ENCODE measurements at regions not wholly inside any gene's neighbourhood (a gene's known extent, or its start where the extent isn't known, plus 50 kb on each side); places are given as distances from the start of the nearest gene placed in this dataset.

GRCh38 chr11:15418921-15419320 lies 304.2 kb downstream of the INSC start:
- Histone ChIP-seq H3K4me2 (ENCODE audit: low read depth, low read length, poor library complexity, severe bottlenecking) (no peak overlapping the region), H3K9me3 (ENCODE audit: insufficient read depth, low read depth, low read length) (no peaks in the 10 kb centered on the region), H3K4me3 (ENCODE audit: low read length, poor library complexity, severe bottlenecking) (no peak overlapping the region), H4K20me1 (ENCODE audit: insufficient read depth, low read length, poor library complexity, severe bottlenecking) (no peaks in the 10 kb centered on the region), H3K27me3 (ENCODE audit: insufficient read depth, low read length, poor library complexity, severe bottlenecking) (no peaks in the 10 kb centered on the region), H3K4me1 (ENCODE audit: insufficient read depth, low read length, poor library complexity, severe bottlenecking) (no peaks in the 10 kb centered on the region), H3K36me3 (ENCODE audit: insufficient read depth, low read length) (no peaks in the 10 kb centered on the region), H2AFZ (ENCODE audit: low read length) (no peak overlapping the region), H3K9me2 (replicated peaks; ENCODE audit: low read depth, low read length) (no peaks in the 10 kb centered on the region), H3K79me2 (ENCODE audit: insufficient read depth, low read length) (no peaks in the 10 kb centered on the region), H3K9ac (ENCODE audit: low read depth, low read length, poor library complexity, severe bottlenecking) (no peak overlapping the region), H3F3A (ENCODE audit: low read depth) (no peaks in the 10 kb centered on the region)
- TF ChIP-seq EZH2phosphoT487 (IDR thresholded peaks at IDR 0.05; ENCODE audit: borderline replicate concordance): no peak
- no peak for TF ChIP-seq CTCF (conservative IDR thresholded peaks at IDR 0.05; ENCODE audit: low read length)

GRCh38 chr11:15419696-15420095 lies 305.0 kb downstream of the INSC start:
- H3K79me2 ChIP-seq (ENCODE audit: insufficient read depth, low read length): no peaks in the 10 kb centered on the region
- no peaks in the 10 kb centered on the region for H3K9me3 ChIP-seq (ENCODE audit: insufficient read depth, low read depth, low read length)
- no peaks in the 10 kb centered on the region for H3K27me3 ChIP-seq (ENCODE audit: insufficient read depth, low read length, poor library complexity, severe bottlenecking)
- H3F3A ChIP-seq (ENCODE audit: low read depth): no peaks in the 10 kb centered on the region
- H3K36me3 ChIP-seq (ENCODE audit: insufficient read depth, low read length): no peaks in the 10 kb centered on the region
- H3K4me1 ChIP-seq (ENCODE audit: insufficient read depth, low read length, poor library complexity, severe bottlenecking): no peaks in the 10 kb centered on the region
- no peak overlapping the region for H3K4me3 ChIP-seq (ENCODE audit: low read length, poor library complexity, severe bottlenecking)
- TF ChIP-seq CTCF (conservative IDR thresholded peaks at IDR 0.05; ENCODE audit: low read length) (no peak), EZH2phosphoT487 (IDR thresholded peaks at IDR 0.05; ENCODE audit: borderline replicate concordance) (no peak)
- H3K4me2 ChIP-seq (ENCODE audit: low read depth, low read length, poor library complexity, severe bottlenecking): no peak overlapping the region
- no peaks in the 10 kb centered on the region for H3K9me2 ChIP-seq (replicated peaks; ENCODE audit: low read depth, low read length)
- H3K9ac ChIP-seq (ENCODE audit: low read depth, low read length, poor library complexity, severe bottlenecking): no peak overlapping the region
- H4K20me1 ChIP-seq (ENCODE audit: insufficient read depth, low read length, poor library complexity, severe bottlenecking): no peaks in the 10 kb centered on the region
- no peak overlapping the region for H2AFZ ChIP-seq (ENCODE audit: low read length)

- H3K4me3 ChIP-seq (ENCODE audit: low read length, poor library complexity, severe bottlenecking): no peak overlapping the region
- no peak overlapping the region for H3K9ac ChIP-seq (ENCODE audit: low read depth, low read length, poor library complexity, severe bottlenecking)
- no peak overlapping the region for H2AFZ ChIP-seq (ENCODE audit: low read length)
- no peak for TF ChIP-seq EZH2phosphoT487 (IDR thresholded peaks at IDR 0.05; ENCODE audit: borderline replicate concordance)
- no peaks in the 10 kb centered on the region for H3K27me3 ChIP-seq (ENCODE audit: insufficient read depth, low read length, poor library complexity, severe bottlenecking)
- H3K4me2 ChIP-seq (ENCODE audit: low read depth, low read length, poor library complexity, severe bottlenecking): no peak overlapping the region
- H3K9me2 ChIP-seq (replicated peaks; ENCODE audit: low read depth, low read length): no peaks in the 10 kb centered on the region
- no peaks in the 10 kb centered on the region for H3F3A ChIP-seq (ENCODE audit: low read depth)
- no peaks in the 10 kb centered on the region for H3K4me1 ChIP-seq (ENCODE audit: insufficient read depth, low read length, poor library complexity, severe bottlenecking)
- no peaks in the 10 kb centered on the region for H3K79me2 ChIP-seq (ENCODE audit: insufficient read depth, low read length)
- no peaks in the 10 kb centered on the region for H3K9me3 ChIP-seq (ENCODE audit: insufficient read depth, low read depth, low read length)
- no peaks in the 10 kb centered on the region for H4K20me1 ChIP-seq (ENCODE audit: insufficient read depth, low read length, poor library complexity, severe bottlenecking)
- H3K36me3 ChIP-seq (ENCODE audit: insufficient read depth, low read length): no peaks in the 10 kb centered on the region
Observed at GRCh38 chr11:15430381-15430780, 315.7 kb downstream of the INSC start.

- H4K20me1 ChIP-seq (ENCODE audit: insufficient read depth, low read length, poor library complexity, severe bottlenecking): no peaks in the 10 kb centered on the region
Observed at GRCh38 chr11:15434529-15434928, 319.8 kb downstream of the INSC start.

More at GRCh38 chr11:15434529-15434928, 319.8 kb downstream of the INSC start:
- no peak overlapping the region for H3K9ac ChIP-seq (ENCODE audit: low read depth, low read length, poor library complexity, severe bottlenecking)
- H3F3A ChIP-seq (ENCODE audit: low read depth): no peaks in the 10 kb centered on the region
- TF ChIP-seq CTCF (conservative IDR thresholded peaks at IDR 0.05; ENCODE audit: low read length): no peak
- TF ChIP-seq EZH2phosphoT487 (IDR thresholded peaks at IDR 0.05; ENCODE audit: borderline replicate concordance): no peak
- no peaks in the 10 kb centered on the region for H3K27me3 ChIP-seq (ENCODE audit: insufficient read depth, low read length, poor library complexity, severe bottlenecking)
- H3K9me3 ChIP-seq (ENCODE audit: insufficient read depth, low read depth, low read length): no peaks in the 10 kb centered on the region
- no peaks in the 10 kb centered on the region for H3K9me2 ChIP-seq (replicated peaks; ENCODE audit: low read depth, low read length)
- H3K4me1 ChIP-seq (ENCODE audit: insufficient read depth, low read length, poor library complexity, severe bottlenecking): no peaks in the 10 kb centered on the region
- no peak overlapping the region for H3K4me3 ChIP-seq (ENCODE audit: low read length, poor library complexity, severe bottlenecking)
- no peaks in the 10 kb centered on the region for H3K79me2 ChIP-seq (ENCODE audit: insufficient read depth, low read length)
- H3K36me3 ChIP-seq (ENCODE audit: insufficient read depth, low read length): no peaks in the 10 kb centered on the region
- H3K4me2 ChIP-seq (ENCODE audit: low read depth, low read length, poor library complexity, severe bottlenecking): no peak overlapping the region
- H2AFZ ChIP-seq (ENCODE audit: low read length): no peak overlapping the region
